ENCODE measurements at regions not wholly inside any gene's neighbourhood (a gene's known extent, or its start where the extent isn't known, plus 50 kb on each side); places are given as distances from the start of the nearest gene placed in this dataset.
A peak's percentile ranks its signal among the peaks of the same experiment; 100 is the strongest.
"Not testable (repeated sequence)": the region's sequence is repeated elsewhere in the genome, so short reads cannot be mapped to it uniquely, and the experiment has no call there.

DNA sequence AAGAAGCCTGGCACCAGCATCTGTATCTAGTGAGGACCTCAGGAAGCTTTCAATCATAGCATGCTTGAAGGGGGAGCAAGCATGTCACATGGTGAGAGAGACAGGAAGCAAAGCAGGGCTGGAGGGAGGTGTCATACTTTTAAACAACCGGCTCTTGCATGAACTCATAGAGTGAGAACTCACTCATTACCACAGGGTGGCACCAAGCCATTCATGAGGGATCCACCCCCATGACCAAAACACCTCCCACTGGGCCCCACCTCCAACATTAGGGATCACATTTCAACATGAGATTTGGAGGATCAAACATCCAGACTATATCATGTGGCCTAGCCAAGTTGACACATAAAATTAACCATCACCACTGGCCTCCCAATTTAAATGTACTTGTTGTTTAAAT, 125.1 kb upstream of the KCND3 start:
- in situ Hi-C loops (cut with MboI; ENCODE audit: low pct_unique_long_range_greater_than_20kb in 2 of 9, low sequenced_read_pairs in 9 of 9, unreplicated experiment in 9 of 9) = no loop called here
- Histone ChIP-seq H3K4me3 (no peak overlapping the region), H3K4me1 (replicated peaks in 1 of 2) (no peaks in the 10 kb centered on the region), H3K27ac (no peak overlapping the region)
- whole genome bisulfite sequencing, 10 experiments = 0 to 75% (median 34%) methylated on average over 1 of the region's 1 CpG; no CpG with 5 or more reads in 4 of the 10 experiments
- ATAC-seq (replicated peaks in 6 of 8) = peak in 2 of 8 experiments; percentile 33 to 49

DNA sequence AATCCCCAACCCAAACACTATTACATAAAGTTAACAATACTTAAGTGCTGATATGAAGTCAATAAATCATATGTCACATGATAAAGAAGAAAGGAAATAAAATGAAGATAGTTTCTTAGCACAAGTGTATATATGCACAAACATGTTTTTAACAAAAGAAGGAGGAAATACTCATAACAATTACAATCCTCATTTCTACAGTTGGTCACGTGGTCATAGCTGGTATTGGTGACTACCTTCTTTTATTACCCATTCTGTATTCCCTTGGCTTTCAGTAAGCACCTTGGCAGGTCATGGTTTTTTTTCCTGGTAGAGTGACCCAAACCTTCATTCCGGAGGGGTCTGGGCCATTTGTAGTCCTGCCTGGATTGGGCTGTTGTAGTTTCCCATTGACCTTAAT, 137.1 kb upstream of the KCND3 start:
- WGBS, 10 experiments = 0 to 91% (median 71%) methylated on average over 1 to 2 of the region's 2 CpGs; no CpG with 5 or more reads in 1 of the 10 experiments
- H3K27ac ChIP-seq = no peak overlapping the region
- no peak for ATAC-seq (replicated peaks in 6 of 8)
- no peak overlapping the region for H3K4me3 ChIP-seq
- in situ Hi-C loops (cut with MboI; ENCODE audit: low pct_unique_long_range_greater_than_20kb in 2 of 9, low sequenced_read_pairs in 9 of 9, unreplicated experiment in 9 of 9) = no loop called here
- no peaks in the 10 kb centered on the region for H3K4me1 ChIP-seq (replicated peaks in 1 of 2)

DNA sequence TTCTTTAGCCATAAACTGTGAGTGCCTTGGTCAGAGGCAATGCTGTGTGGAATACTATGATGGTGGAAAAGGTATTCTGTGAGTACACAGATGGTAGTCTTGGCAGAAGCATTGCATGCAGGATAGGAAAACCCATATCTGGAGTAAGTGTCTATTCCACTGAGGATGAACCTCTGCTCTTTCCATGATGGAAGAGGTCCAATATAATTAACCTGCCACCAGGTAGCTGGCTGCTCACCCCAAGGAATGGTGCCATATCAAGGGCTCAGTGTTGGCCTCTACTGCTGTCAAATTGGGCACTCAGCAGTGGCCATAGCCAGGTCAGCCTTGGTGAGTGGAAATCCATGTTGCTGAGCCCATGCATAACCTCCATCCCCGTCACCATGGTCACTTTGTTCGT, 138.1 kb upstream of the KCND3 start:
- H3K4me3 ChIP-seq; in situ Hi-C loops (cut with MboI; ENCODE audit: low pct_unique_long_range_greater_than_20kb in 2 of 9, low sequenced_read_pairs in 9 of 9, unreplicated experiment in 9 of 9); H3K27ac ChIP-seq; ATAC-seq (replicated peaks in 6 of 8); H3K4me1 ChIP-seq (replicated peaks in 1 of 2): not testable (repeated sequence)
- WGBS, 10 experiments = 17 to 80% (median 63%) methylated on average over 2 of the region's 2 CpGs; no CpG with 5 or more reads in 5 of the 10 experiments

DNA sequence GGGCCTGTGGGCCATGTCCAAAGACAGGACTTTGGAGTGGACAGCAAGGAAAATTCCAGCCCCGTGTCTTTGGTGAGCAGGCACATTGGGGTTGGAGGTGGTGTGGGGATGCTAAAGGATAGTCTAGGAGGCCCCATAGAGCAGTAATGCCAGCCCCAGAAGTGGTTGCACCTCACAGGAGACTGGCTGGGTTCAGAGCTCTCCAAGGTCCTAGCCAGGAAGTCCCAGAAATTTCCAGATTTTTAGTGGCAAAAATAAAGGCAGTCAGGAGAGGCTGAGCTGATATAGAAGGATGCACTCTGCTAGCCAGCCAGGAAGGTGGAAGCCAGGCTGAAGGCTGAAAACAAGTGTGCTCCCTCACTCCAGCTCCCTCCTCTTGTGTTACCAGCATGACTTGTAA, 144.0 kb upstream of the KCND3 start:
- no peaks in the 10 kb centered on the region for H3K4me1 ChIP-seq (replicated peaks in 1 of 2)
- 0 to 67% (median 40%) methylated on average over 1 of the region's 1 CpG; no CpG with 5 or more reads in 6 of the 10 experiments for WGBS, 10 experiments
- H3K4me3 ChIP-seq = no peak overlapping the region
- in situ Hi-C loops (cut with MboI; ENCODE audit: low pct_unique_long_range_greater_than_20kb in 2 of 9, low sequenced_read_pairs in 9 of 9, unreplicated experiment in 9 of 9) = no loop called here
- H3K27ac ChIP-seq = no peak overlapping the region
- no peak for ATAC-seq (replicated peaks in 6 of 8)

DNA sequence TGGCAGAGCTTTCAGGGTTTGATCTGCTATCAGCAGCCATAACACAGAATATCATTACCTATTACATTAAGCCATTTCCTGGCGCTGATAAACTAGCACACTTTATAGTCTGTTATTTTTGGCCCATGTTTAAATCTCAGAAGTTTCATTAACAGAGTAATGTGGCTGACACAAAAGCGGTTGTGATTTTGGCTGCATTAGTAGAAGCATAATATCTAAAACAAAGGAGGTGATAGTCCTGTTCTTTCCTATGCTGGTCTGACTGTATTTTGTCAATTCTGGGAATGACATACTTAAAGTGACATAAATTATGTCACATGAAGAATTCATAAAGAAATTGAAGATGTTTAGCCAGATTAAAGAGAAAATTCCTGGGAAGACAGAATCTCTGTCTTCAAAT, 151.3 kb upstream of the KCND3 start:
- in situ Hi-C loops (cut with MboI; ENCODE audit: low pct_unique_long_range_greater_than_20kb in 2 of 9, low sequenced_read_pairs in 9 of 9, unreplicated experiment in 9 of 9) = no loop called here
- Histone ChIP-seq H3K4me1 (replicated peaks in 1 of 2) (peaks cover 0 to 3% of the 10 kb centered on the region in 2 donors), H3K27ac (no peak overlapping the region), H3K4me3 (no peak overlapping the region)
- ATAC-seq (replicated peaks in 6 of 8) = no peak
- 0 to 92% (median 31%) methylated on average over 1 to 2 of the region's 2 CpGs; no CpG with 5 or more reads in 1 of the 10 experiments for WGBS, 10 experiments

DNA sequence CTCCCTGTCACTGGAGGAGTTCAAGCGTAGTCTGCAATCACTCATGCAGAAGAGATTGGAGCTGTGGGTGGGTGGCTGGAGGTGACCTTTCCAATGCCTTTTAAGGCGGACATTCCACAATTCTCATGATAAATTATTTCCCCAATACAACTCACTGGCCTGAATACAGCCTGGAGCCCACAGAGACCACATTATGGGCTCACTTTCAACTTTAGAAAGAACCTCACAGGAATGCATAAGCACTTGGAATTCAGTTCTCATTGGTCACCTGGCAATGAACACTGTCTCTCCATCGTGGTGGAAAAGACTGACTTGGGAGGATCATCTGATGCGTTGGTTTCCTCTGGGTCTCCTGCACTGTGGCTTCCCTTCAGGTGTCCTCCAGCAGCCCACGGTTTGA, 151.8 kb upstream of the KCND3 start:
- in situ Hi-C loops (cut with MboI; ENCODE audit: low pct_unique_long_range_greater_than_20kb in 2 of 9, low sequenced_read_pairs in 9 of 9, unreplicated experiment in 9 of 9) = no loop called here
- WGBS, 10 experiments = 0 to 86% (median 38%) methylated on average over 1 to 5 of the region's 5 CpGs; no CpG with 5 or more reads in 3 of the 10 experiments
- no peak for ATAC-seq (replicated peaks in 6 of 8)
- Histone ChIP-seq H3K4me3 (no peak overlapping the region), H3K4me1 (replicated peaks in 1 of 2) (peaks cover 0 to 3% of the 10 kb centered on the region in 2 donors), H3K27ac (no peak overlapping the region)

DNA sequence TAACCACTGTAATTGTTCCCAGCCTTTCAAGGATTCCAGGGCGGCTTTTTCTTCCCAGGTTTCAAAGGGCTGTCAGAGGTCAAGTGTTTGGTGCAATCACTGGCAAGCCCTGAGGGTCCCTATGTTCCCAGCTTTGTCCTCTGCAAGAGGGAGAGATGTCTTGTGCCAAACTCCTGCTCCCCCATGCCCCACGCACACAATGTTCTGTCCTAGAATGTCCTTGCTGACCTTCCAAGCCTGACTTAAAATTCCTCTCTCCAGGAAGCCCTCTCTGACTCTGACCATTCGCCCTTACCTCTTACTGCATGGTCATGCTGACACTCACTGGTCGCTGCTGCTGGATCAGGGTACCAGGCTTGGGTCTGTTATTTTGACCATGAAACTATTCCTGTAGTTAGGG, 152.5 kb upstream of the KCND3 start:
- no peak for ATAC-seq (replicated peaks in 6 of 8)
- WGBS, 10 experiments = 6 to 100% (median 60%) methylated on average over 1 to 4 of the region's 4 CpGs
- Histone ChIP-seq H3K4me1 (replicated peaks in 1 of 2) (peaks cover 0 to 3% of the 10 kb centered on the region in 2 donors), H3K4me3 (no peak overlapping the region), H3K27ac (no peak overlapping the region)
- in situ Hi-C loops (cut with MboI; ENCODE audit: low pct_unique_long_range_greater_than_20kb in 2 of 9, low sequenced_read_pairs in 9 of 9, unreplicated experiment in 9 of 9) = no loop called here

DNA sequence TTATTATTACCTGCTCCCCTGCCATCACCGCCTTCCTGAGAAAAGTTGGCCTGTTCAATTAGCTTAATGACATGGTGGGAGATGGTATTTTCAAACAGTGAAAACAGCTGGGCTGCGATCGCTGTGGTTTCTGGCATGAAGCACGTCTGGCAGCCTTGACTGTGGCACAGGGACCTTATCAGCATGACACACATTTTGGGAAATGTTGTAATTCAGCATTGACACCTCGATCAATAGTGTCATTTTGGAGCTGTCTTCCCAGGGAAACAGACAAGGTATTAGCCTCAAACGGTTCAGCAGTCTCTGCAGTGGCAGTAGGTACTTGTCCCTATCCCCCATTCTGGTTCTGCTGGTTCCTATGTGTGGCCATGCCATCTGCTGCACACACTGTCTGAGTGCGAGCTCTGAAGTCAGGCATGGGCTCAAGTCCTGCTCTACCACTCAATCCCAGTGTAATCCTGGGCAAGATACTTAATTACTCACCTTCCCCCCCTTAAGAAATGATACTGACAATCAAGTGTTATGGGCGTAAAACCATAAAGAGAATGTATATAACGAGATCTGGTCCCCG, 154.5 kb upstream of the KCND3 start:
- 0 to 94% (median 70%) methylated on average over 2 to 10 of the region's 10 CpGs; no CpG with 5 or more reads in 1 of the 10 experiments for WGBS, 10 experiments
- Histone ChIP-seq H3K4me1 (replicated peaks in 1 of 2) (peaks cover 0 to 3% of the 10 kb centered on the region in 2 donors), H3K4me3 (no peak overlapping the region), H3K27ac (no peak overlapping the region)
- in situ Hi-C loops (cut with MboI; ENCODE audit: low pct_unique_long_range_greater_than_20kb in 2 of 9, low sequenced_read_pairs in 9 of 9, unreplicated experiment in 9 of 9) = no loop called here
- ATAC-seq (replicated peaks in 6 of 8) = no peak

DNA sequence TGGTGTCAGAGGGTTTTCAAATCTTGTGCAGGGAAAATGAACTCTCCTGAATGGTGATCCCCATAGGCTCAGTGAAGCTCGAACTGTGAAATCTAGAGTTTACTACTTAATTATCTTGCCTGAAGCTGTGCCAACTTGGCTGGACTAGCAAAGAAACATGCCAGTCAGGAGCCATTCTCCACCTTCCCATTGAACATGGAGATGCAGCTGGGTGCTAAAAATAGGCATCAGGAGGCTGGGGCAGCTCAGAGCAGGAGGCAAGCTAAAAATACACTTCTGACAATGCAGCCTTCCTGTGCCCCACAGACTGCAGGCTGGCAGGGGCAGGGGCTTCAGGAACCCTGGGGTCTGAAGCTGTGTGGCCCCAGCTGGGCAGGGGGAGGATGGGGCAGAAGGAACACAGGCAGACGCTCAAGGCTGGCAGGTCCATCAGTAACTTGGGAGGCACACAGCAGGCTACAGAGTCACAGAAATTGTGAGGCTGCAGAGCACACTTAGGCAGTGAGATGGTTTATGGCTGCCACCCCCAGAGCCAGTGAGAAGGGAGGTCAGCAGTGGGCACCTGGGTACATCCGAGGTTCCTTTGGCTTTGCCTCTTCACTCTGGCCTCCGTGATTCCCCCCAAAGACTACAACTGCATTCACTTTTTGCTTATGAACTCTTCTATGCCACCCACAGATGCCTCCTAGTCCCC, 155.4 kb upstream of the KCND3 start:
- H3K27ac ChIP-seq = no peak overlapping the region
- peaks cover 0 to 3% of the 10 kb centered on the region in 2 donors for H3K4me1 ChIP-seq (replicated peaks in 1 of 2)
- no peak for ATAC-seq (replicated peaks in 6 of 8)
- WGBS, 10 experiments = 0 to 80% (median 32%) methylated on average over 1 to 4 of the region's 4 CpGs; no CpG with 5 or more reads in 2 of the 10 experiments
- in situ Hi-C loops (cut with MboI; ENCODE audit: low pct_unique_long_range_greater_than_20kb in 2 of 9, low sequenced_read_pairs in 9 of 9, unreplicated experiment in 9 of 9) = no loop called here
- no peak overlapping the region for H3K4me3 ChIP-seq

DNA sequence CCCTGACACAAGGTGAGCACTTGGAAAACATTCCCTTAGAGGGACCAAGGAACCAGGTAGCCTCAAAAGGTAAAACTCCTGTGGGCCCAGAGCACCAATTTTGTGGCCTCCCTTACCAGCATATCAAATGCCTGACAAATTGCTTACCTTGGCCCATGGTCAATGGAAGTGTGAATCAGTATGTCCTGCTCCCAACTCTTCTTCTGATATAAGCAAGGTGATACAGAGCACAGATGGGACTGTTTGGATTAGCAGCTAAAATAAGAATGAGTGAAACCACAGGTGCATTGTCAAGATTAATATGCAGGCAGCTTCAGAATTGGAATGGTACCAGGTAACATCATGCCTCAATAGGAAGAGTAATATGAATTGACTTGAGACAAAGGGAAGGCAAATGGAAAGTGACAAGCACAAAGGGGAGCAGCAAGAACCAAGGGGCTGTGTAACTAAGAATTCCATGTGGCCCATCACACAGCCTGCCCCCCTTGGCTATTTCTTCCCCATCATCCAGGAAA, 156.8 kb upstream of the KCND3 start:
- H3K27ac ChIP-seq = no peak overlapping the region
- no peak for ATAC-seq (replicated peaks in 6 of 8)
- H3K4me3 ChIP-seq = no peak overlapping the region
- peaks cover 0 to 3% of the 10 kb centered on the region in 2 donors for H3K4me1 ChIP-seq (replicated peaks in 1 of 2)
- in situ Hi-C loops (cut with MboI; ENCODE audit: low pct_unique_long_range_greater_than_20kb in 2 of 9, low sequenced_read_pairs in 9 of 9, unreplicated experiment in 9 of 9) = no loop called here

DNA sequence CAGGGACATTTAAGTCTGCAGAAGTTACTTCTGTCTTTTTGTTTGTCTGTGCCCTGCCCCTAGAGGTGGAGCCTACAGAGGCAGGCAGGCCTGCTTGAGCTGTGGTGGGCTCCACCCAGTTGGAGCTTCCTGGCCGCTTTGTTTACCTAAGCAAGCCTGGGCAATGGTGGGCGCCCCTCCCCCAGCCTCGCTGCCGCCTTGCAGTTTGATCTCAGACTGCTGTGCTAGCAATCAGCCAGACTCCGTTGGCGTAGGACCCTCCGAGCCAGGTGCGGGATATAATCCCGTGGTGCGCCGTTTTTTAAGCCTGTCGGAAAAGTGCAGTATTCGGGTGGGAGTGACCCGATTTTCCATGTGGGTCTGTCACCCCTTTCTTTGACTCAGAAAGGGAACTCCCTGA, 170.7 kb upstream of the KCND3 start:
- H3K27ac ChIP-seq; H3K4me3 ChIP-seq; H3K4me1 ChIP-seq (replicated peaks in 1 of 2); ATAC-seq (replicated peaks in 6 of 8); in situ Hi-C loops (cut with MboI; ENCODE audit: low pct_unique_long_range_greater_than_20kb in 2 of 9, low sequenced_read_pairs in 9 of 9, unreplicated experiment in 9 of 9): not testable (repeated sequence)
- WGBS, 10 experiments = 60 to 80% (median 73%) methylated on average over 1 to 3 of the region's 14 CpGs; no CpG with 5 or more reads in 7 of the 10 experiments

DNA sequence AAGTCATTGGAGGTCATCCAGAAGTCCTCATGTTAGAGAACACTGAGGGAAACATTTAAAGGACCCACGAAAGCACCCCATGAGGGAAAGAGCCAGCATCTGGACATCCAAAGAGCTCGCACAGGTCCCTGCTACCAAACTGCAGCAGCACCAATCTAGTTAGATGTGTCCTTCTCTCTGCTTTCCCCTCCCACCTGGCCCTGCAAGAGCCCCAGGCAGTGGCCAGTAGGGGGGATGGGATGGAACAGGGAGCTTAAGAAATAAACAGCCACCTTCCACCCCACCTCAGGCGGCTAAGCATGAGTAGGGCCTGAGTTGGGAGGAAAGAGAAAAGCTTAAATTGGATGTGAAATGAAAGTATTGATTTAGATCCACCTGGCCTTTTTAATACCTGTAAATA, 175.9 kb upstream of the KCND3 start:
- H3K4me3 ChIP-seq = no peak overlapping the region
- ATAC-seq (replicated peaks in 6 of 8) = no peak
- H3K4me1 ChIP-seq (replicated peaks in 1 of 2) = no peaks in the 10 kb centered on the region
- no peak overlapping the region for H3K27ac ChIP-seq
- WGBS, 10 experiments = 0 to 72% (median 38%) methylated on average over 1 to 3 of the region's 3 CpGs; no CpG with 5 or more reads in 4 of the 10 experiments
- in situ Hi-C loops (cut with MboI; ENCODE audit: low pct_unique_long_range_greater_than_20kb in 2 of 9, low sequenced_read_pairs in 9 of 9, unreplicated experiment in 9 of 9) = no loop called here

DNA sequence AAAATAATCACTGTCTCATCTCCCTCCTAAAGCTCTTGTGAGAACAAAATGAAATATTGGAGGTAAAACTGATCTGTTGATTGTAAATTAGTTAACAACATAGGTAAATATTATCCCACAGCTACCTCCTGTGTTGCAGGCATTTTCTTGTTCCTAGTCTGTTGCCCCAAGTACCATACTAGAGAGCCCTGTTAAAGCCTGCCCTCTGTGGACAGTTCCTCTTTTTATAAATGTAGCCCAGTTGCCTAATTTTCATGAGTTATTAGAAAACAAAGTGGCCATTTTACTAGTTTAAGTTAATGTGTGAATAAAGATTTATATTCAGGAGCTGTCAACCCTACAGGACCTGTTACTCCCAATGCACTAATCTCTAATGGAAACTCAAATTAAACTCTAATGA, 180.0 kb upstream of the KCND3 start:
- ATAC-seq (replicated peaks in 6 of 8) = no peak
- H3K27ac ChIP-seq = no peak overlapping the region
- H3K4me3 ChIP-seq = no peak overlapping the region
- no peaks in the 10 kb centered on the region for H3K4me1 ChIP-seq (replicated peaks in 1 of 2)
- in situ Hi-C loops (cut with MboI; ENCODE audit: low pct_unique_long_range_greater_than_20kb in 2 of 9, low sequenced_read_pairs in 9 of 9, unreplicated experiment in 9 of 9) = no loop called here
